ENCODE measurements at regions not wholly inside any gene's neighbourhood (a gene's known extent, or its start where the extent isn't known, plus 50 kb on each side); places are given as distances from the start of the nearest gene placed in this dataset.
"Not testable (repeated sequence)": the region's sequence is repeated elsewhere in the genome, so short reads cannot be mapped to it uniquely, and the experiment has no call there.

DNA sequence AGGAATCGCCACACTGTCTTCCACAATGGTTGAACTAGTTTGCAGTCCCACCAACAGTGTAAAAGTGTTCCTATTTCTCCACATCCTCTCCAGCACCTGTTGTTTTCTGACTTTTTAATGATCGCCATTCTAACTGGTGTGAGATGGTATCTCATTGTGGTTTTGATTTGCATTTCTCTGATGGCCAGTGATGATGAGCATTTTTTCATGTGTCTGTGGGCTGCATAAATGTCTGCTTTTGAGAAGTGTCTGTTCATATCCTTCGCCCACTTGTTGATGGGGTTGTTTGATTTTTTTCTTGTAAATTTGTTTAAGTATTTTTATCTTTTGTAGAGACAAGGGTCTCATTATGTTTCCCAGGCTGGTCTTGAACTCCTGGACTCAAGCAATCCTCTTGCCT, 128.5 kb downstream of the EMP1 start:
- DNase-seq (ENCODE audit: low read depth in 2 of 3, low spot score in 2 of 3) = not testable (repeated sequence)

DNA sequence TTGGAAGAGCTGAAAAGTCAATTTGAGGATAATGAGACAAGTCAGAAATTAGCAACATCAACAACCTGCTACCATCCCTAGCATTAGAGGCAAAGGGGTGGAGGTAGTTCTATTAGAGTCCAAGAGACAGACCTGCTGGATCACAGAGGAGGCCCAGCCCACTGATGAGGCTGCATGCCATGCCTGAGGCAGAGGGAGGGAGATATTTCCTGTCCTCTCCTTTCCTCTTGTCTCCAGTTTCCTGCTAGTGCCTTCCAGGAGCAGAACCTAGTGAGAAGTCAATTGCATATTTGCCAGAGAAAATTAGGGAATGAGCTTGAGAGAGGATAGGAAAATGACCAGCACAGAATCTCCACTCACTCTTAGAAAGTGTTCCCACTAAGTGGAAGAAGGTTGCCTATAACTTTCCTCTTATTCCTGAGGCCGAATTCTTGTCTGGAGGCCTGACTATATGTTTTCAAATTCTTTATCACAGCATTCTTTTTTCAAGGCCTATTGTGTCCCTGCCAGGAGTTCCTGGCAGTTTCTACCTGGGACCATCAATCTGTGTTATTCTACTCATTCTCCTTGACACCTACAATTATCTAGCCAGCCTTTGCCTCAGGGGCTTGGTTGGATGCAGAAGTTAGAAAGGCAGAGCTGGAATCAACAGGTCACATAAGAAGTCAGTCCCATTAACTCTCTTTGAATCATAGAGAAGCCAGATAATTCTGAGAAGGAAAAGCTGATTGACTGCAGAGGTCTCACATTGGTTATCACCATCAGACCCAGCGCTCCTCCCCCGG, 121.9 kb downstream of the EMP1 start:
- no peak for DNase-seq (ENCODE audit: low read depth in 2 of 3, low spot score in 2 of 3)

DNA sequence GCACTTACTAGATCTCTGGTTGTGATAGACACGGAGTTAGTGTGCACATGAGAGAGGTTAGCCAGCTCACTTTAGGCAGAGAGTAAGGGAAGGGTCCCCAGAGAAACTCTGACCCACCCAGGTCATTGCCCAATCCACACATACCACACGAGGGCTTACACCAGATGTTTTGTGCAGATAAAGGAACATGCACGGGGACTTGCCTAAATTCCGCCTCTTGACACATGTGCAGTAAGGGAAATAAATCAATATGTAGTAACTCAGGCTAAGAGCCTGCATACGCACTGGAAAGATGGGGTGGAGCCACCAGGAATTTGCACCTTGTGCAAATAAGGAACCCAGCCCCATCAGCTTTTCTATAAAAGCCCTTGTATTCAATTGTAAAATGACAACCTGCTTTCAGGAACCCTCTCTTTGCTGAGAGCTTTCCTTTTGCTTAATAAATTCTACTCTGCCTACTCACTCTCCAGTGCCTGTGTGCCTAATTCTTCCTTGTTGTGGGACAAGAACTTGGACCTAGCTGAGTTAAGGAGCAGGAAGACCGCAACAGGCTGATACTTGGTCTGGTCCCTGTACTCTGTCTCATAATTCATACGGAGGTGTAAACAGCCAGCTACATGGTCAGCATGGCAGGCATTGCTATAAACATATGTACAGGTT, 120.2 kb downstream of the EMP1 start:
- DNase-seq (ENCODE audit: low read depth in 2 of 3, low spot score in 2 of 3) = peak in 2 of 3 donors; percentile 24 to 71

DNA sequence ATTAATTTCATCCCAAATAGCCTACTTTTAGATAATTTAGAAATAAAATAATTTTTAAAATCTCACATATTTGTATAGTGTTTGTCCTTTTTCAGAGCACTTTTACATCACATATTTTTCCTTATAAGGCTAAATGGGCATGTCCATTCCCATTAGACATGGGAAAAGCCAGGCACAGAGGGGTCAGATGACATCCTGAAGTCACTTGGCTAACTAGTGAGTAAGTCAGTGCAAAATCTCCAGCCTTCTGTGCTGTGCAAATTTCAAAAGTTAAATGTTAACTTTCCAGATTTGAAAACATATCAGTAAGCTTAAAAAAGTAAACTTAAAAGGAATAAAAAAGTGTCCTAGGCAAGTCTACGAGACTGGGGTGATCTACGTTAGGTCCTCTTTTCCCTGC, 117.4 kb downstream of the EMP1 start:
- no peak for DNase-seq (ENCODE audit: low read depth in 2 of 3, low spot score in 2 of 3)

GRCh38 chr12:13311551-13311950, 115.0 kb downstream of the EMP1 start:
- no peak for DNase-seq (ENCODE audit: low read depth in 2 of 3, low spot score in 2 of 3)

GRCh38 chr12:13307143-13307816, 110.8 kb downstream of the EMP1 start:
- DNase-seq (ENCODE audit: low read depth in 2 of 3, low spot score in 2 of 3) = no peak

GRCh38 chr12:13304924-13305323, 108.4 kb downstream of the EMP1 start:
- no peak for DNase-seq (ENCODE audit: low read depth in 2 of 3, low spot score in 2 of 3)

GRCh38 chr12:13299457-13299856, 102.9 kb downstream of the EMP1 start:
- no peak for DNase-seq (ENCODE audit: low read depth in 2 of 3, low spot score in 2 of 3)

- DNase-seq (ENCODE audit: low read depth in 2 of 3, low spot score in 2 of 3) = no peak
Measured at GRCh38 chr12:13293096-13293495, 96.6 kb downstream of the EMP1 start.

DNA sequence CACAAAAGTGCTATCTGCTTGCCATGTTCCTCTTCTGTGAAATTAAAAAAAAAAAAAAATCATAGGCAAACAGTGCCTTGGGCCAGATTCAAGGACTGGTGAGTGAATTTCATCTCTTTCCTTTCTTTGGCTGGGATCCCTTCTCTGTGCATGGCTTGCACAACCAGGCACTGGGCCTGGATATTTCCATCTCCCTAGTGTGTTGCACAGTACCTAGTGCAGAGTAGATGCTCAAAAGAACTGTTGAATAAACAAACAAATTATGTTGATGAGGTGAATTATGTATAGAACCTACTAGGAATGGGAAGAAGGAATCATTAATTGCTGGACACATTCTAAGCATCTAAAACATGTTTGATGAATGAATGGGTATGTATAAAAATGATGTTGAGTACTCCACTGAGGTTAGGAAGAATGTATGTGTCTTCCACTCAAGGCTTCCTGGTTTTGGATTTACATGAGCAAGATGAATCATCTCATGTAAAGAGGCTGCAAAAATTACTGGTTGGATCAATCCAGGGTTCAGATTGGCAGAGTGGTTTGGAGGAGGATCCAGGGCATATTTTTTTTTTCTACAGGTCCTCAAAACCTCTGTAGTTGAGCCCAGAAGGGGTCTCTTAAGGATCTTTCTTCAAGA, 93.2 kb downstream of the EMP1 start:
- no peak for DNase-seq (ENCODE audit: low read depth in 2 of 3, low spot score in 2 of 3)

GRCh38 chr12:13288937-13289652, 92.6 kb downstream of the EMP1 start:
- DNase-seq (ENCODE audit: low read depth in 2 of 3, low spot score in 2 of 3) = no peak

- DNase-seq (ENCODE audit: low read depth in 2 of 3, low spot score in 2 of 3) = no peak
Measured at GRCh38 chr12:13288501-13288900, 92.0 kb downstream of the EMP1 start.

- DNase-seq (ENCODE audit: low read depth in 2 of 3, low spot score in 2 of 3) = no peak
Measured at GRCh38 chr12:13283867-13284266, 87.3 kb downstream of the EMP1 start.

DNA sequence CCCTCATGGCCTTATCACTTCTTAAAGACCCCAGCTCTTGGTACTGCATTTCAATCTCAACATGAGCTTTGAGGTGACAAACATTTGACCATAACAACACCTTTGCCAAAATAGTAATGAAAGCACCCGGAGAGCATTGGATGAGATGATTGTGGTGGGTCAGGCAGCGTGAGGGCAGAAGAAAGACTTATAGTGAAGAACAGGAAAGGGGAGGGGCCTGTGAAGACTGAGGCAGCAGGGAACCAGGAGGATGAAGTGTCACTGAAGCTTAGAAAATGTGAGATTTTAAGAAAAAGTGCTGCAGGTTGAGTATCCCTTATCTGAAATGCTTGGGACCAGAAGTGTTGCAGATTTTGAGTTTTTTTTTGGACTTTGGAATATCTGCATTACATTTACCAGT, 86.3 kb downstream of the EMP1 start:
- DNase-seq (ENCODE audit: low read depth in 2 of 3, low spot score in 2 of 3) = no peak

DNA sequence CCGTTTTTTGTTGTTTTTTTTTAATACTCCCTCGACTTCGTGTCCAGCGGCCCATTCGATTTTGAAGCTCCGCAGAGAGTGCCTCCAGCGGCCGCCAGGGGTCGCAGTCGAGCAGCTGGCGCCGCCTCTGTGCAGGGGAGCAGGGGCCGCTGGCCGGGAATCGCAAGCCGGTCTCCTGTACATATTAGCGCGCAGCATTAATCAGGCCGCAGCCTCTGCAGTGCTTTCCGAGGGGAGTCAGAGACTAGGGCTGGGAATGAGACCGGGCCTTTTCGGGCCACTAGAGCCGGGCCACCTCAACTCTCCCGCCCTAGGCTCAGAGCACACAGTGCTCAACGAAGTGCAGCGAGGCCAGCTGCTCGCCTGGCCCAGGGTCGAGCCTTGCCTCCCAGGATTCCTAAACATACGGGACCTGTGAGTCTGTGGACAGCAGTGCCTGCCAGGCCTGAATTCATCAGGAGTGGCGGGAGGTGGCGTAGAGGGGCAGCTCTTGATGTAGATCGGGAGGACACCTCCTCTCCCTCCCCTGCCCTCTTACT, 81.8 kb downstream of the EMP1 start:
- DNase-seq (ENCODE audit: low read depth in 2 of 3, low spot score in 2 of 3) = peak; percentile 34 to 71 (median 59)

GRCh38 chr12:13277293-13277692, 80.8 kb downstream of the EMP1 start:
- no peak for DNase-seq (ENCODE audit: low read depth in 2 of 3, low spot score in 2 of 3)

DNA sequence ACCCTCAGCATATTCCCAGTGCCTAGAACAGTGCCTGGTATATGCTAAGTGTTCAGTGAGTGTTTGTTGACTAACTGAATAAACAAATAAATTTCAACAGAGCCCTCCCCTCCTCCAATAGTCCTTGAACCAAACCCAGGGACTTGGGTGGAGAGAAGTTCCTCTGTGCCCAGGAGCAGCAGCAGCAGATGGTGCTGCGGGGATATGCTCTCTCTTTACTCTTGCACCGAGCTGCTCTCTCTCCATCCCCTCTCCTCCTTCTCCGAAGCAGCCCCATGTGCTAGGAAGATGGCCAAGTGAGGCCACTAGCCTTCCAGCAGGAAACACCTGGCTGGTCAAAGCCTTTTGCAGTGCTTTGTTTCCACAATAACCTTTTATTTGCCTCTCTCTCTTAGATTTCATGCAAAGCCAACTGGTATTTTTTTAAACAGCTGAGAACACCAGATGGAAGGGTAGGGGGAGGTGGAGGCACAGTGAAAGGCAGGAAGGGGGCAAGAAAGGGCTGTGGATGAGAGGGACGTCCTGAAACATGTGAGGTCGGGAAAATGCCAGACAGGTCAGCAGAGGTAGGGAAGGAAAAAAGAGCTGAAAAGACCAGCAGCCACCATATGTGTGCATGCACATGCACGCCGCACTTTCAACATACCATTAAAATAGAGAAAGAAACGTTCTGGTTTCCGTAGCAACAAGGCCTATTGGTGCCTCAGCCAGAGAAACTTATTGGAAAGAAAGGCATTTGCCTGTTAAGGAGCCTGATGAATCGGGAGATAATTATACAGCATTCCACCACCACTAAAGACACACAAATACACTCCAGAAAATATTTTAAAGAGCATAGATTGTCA, 78.9 kb downstream of the EMP1 start:
- DNase-seq (ENCODE audit: low read depth in 2 of 3, low spot score in 2 of 3) = peak in 1 of 3 donors; percentile 47

DNA sequence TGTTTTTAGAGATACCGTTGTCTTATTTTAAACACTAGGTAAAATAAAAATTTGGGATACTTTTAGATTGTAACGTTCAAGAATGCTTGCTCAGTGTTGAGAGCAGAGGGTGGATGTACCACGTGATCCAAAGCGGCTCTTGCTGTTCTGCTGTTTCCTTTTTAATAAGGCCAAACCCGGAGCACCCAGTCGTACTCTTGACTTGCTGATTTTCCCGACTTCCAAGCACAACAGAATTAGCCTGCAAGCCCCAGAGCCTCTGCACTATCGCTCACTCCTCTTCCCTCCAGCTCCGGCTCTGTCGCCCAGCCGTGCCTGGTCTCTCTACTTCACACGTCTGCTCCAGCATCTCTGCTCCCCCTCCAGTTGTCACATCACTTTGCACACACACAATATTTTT, 77.3 kb downstream of the EMP1 start:
- DNase-seq (ENCODE audit: low read depth in 2 of 3, low spot score in 2 of 3) = no peak

GRCh38 chr12:13273097-13273496, 76.6 kb downstream of the EMP1 start:
- DNase-seq (ENCODE audit: low read depth in 2 of 3, low spot score in 2 of 3) = no peak

DNA sequence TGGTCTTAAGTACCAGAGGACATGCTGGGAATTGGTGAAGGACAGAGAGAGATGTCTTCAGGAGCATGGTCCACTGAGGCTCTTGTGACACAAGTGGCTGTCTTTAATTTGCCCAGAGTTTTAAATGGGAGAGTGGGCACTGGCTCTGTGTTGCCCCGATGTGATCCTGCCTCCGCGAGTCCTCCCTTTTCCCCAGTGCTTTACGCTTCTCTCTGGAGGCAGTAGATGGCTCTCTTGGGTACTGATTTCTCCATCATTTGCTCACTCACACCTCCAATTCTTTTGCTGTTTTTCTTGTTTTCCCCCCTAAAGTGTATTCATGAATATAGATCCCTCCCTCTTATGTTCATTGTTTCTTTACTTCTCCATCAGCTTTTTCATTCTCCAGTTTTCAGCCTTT, 74.3 kb downstream of the EMP1 start:
- DNase-seq (ENCODE audit: low read depth in 2 of 3, low spot score in 2 of 3) = no peak
